GM20000 (cell line): ENCODE measurements at regions not wholly inside any gene's neighbourhood (a gene's known extent, or its start where the extent isn't known, plus 50 kb on each side); places are given as distances from the start of the nearest gene placed in this dataset.

Source experiments
- DNase-seq: peaks from one replicate; pipeline ENCODE4 v3.0.0; 2012; ENCODE audit warnings: low spot score
- CTCF ChIP-seq: IDR thresholded peaks from 2 replicates; pipeline ENCODE4 v1.5.1; 2012; ENCODE audit warnings: mild to moderate bottlenecking, control low read depth; ENCODE audit errors: extremely low read depth, missing control alignments

DNA sequence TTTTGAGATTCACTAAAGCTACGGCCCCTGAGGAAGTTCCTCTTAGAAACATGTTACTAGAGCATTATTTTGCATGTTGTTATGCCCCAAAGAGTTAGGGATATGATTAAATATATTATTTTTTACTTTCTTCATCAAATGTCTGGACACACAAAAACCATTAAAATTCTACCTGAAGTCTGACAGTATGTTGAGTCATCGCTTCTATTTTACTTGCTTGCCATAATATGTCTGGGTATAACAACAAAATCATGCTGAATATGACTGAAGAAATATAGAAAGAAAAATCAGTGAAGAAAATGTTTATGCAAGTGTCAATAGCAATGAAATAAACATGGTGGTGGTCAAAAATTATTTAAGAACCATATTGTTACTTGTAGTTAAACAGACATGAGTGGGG is 1818.5 kb upstream of the ADGRL3 start:
- no peak for DNase-seq
- TF ChIP-seq CTCF: no peak

DNA sequence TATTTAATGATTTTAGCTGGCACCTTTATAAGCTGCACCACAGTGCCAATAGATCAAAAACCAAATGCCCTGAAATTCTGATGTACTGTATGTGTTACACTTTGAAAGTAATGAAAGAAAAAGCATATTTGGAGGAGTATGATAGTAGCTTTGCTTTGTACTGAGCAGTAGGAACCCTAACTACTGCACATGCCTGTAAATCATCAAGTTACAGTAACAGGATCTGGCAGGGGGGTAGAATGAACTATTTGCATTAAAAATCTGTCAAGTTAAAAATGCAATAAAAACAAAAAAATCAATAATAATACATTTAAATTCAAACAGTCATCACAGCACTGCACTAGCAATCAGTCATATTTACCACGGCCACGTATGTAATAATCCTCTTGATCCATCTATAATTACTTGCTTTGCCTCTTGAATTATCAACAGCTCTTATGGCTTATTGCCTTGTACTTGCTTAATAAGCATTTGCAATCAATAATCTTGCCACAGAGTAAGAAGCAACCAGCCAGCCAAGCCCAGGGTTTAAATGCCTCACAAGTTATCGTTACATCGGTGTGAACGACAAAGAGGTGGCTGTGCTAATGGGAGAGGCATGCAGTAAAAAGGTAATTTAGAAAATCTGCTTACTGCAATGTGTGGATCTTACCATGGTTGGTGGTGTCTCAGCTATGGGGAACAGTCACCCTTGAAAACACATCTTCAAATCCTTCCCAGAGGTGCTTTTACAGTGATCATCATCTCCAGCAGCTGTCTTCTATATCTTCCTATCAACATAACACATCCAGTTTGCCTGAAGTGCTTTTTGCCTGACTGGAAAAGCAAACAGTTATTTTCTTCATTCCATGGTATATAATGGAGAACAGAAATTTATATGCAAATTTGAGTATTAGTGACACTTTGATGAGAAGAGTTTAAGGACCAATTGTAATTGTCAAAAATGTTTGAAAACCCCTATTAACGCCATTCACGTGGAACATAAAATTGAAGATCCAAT is 1812.1 kb upstream of the ADGRL3 start:
- no peak for TF ChIP-seq CTCF
- no peak for DNase-seq

- no peak for TF ChIP-seq CTCF
- DNase-seq: no peak
These were observed 1806.3 kb upstream of the ADGRL3 start for GRCh38 chr4:59393780-59394179.

DNA sequence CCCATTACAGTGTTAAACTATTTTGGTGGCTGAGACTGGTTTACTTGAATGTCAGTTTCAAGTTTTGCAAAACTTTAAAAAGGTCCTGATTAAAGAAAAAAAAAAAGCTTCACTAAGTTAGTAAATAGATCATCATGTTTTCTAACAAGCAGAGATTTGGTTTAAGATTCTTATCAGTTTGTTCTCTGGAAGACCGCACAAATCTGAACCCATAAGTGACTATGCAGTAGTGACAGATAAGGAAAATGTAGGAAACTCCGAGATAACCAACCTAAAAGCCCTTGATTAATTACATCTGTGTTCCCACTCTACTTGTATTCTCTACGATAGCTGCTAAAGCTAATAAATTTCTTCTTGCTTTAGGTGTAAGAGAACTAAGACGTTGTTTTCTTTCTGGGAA is 1799.8 kb upstream of the ADGRL3 start:
- TF ChIP-seq CTCF: no peak
- no peak for DNase-seq

DNA sequence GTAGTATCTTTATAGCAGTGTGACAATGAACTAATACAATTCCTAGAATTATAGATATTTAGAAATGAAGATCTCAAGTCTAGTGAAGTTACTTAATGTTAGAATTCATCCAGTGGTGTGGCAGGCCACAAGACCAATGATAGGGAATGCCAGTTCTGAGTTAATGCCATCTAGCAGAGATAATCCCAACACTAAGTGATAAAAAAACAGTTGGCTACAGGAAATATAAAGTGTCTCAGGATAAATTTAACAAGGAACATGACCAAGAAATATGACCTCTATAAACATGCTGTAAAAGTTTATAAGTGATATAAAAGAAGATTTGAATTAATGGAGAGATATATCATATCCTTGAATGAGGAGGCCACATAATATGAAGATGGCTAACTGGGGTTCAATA is 1790.5 kb upstream of the ADGRL3 start:
- TF ChIP-seq CTCF: no peak
- no peak for DNase-seq

DNA sequence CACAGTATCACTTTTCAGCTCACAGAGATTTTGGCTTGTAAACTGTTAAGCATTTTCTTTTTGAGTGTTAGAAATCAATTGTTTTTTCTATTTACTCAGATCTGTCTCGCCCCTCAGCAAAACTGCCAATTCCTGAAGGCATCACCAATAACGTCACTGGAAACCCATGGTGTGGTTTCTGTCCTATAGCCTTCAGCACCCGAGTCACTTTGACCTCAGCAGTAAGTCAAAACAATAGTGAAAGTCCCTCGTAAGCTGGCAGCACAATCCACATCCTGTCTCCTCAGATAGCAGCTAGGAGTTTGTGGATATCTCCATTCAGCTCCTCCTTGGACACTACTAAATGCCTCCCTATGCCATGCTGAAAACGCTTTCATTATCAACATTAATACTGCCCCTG is 1787.4 kb upstream of the ADGRL3 start:
- no peak for TF ChIP-seq CTCF
- no peak for DNase-seq

DNA sequence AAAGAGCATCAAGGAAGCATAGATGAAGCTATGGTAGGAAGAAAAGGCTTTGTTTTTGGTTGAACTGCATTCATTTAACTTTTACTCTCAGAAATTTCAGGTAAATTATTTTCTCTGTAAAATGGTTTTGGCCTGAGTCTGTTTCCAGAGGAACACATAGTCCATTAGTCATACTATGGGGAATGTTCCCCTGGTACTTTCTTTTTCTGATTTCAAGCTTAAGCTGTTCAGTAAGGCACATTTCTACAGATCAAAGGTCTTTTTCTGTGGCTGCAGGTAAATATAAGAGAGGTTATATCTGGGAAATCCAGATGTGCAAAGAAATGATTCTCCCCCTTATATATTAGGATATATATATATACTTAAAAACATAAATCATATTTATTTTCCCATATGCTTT is 1744.4 kb upstream of the ADGRL3 start:
- no peak for DNase-seq
- TF ChIP-seq CTCF: no peak
